Omental fat pad (tissue), 3 donors: ENCODE measurements at regions not wholly inside any gene's neighbourhood (a gene's known extent, or its start where the extent isn't known, plus 50 kb on each side); places are given as distances from the start of the nearest gene placed in this dataset.

ENCODE experiments used
- ATAC-seq: fragments of 150-250 bp; one replicate; pipeline ENCODE4 v1.9.1; 2016; ENCODE audit warnings: mild to moderate bottlenecking, moderate library complexity; ENCODE audit not compliant: low FRiP score
- DNase-seq: peaks from one replicate; pipeline ENCODE4 v3.0.0-alpha.2; 2019; ENCODE audit warnings: low spot score
- TF ChIP-seq, protein P1 (sequence below), 3 donors: fragments of 450-650 bp; IDR thresholded peaks; one replicate each; pipeline ENCODE4 v1.5.1; 2016 to 2017; ENCODE audit warnings: antibody characterized with exemption in 3 of 3, mild to moderate bottlenecking in 3 of 3, moderate library complexity in 2 of 3

DNA sequence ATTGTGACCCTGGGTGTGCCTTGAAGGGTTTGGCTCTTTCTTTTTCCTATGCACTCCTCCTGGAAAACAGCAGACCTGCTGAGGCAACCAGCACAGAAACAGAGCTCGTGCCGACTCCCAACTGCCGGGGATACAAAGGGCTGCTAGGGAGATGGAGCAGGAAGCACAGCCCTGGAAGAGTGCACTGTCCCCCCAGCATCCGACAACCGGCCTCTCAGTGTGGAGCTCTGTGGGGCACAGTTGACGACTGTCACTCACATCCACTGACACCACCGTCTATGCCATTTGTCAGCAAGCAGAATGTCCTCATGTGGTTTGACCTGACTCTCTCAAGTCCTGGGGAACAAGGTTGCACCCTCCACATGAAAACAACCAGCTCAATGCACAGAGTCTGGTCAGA, 290.4 kb downstream of the TNS1 start:
- ATAC-seq = no peak
- TF ChIP-seq, protein P1, sequence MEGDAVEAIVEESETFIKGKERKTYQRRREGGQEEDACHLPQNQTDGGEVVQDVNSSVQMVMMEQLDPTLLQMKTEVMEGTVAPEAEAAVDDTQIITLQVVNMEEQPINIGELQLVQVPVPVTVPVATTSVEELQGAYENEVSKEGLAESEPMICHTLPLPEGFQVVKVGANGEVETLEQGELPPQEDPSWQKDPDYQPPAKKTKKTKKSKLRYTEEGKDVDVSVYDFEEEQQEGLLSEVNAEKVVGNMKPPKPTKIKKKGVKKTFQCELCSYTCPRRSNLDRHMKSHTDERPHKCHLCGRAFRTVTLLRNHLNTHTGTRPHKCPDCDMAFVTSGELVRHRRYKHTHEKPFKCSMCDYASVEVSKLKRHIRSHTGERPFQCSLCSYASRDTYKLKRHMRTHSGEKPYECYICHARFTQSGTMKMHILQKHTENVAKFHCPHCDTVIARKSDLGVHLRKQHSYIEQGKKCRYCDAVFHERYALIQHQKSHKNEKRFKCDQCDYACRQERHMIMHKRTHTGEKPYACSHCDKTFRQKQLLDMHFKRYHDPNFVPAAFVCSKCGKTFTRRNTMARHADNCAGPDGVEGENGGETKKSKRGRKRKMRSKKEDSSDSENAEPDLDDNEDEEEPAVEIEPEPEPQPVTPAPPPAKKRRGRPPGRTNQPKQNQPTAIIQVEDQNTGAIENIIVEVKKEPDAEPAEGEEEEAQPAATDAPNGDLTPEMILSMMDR (IDR thresholded peaks at IDR 0.05) = no peak
- DNase-seq = no peak

DNA sequence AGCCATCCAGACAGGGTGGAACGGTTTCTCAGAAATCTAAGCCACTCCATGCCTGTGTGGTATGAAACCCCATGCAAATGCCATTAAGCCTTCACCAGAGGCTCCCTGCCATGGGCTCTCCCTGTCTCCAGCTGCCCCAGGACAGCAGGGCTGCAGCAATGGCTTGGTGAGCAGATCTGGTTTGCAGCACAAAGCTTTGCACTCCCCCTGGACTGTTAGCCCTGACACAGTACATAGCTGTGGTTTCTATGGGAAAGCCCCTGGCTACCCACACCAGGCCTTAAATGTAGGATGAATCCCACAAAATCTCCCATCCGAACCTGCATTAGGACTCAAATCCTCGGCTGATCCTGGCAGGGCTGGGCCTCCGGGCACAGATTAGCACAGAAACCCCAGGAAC, 291.6 kb downstream of the TNS1 start:
- TF ChIP-seq, protein P1 (IDR thresholded peaks at IDR 0.05) = no peak
- DNase-seq (no peak), ATAC-seq (no peak)

DNA sequence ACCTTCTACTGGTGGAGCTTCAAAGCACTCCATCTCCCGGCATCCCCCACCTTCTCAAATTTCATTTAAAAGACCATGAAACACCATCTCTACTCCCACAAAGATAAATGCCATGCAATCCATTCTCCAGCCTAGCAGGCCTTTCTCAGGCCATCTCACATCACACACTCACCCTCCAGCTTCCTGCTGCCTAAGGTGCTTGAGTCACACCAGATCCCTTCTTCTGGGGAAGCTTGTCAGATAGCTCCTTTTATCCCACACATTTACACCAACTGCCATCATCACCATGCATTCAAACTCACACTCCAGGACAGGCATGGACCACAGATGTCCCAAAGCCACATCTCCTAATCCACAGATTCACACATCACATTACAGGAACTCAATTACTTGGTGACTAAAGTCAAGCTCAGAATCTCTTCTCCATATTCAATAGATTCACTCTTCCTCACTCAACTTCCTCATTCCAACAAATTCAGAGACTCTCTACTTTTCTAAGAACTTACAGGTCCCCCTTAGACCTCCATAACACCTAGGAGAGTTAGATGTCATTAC, 292.5 kb downstream of the TNS1 start:
- ATAC-seq (no peak), DNase-seq (no peak)
- TF ChIP-seq, protein P1 (IDR thresholded peaks at IDR 0.05) = no peak

DNA sequence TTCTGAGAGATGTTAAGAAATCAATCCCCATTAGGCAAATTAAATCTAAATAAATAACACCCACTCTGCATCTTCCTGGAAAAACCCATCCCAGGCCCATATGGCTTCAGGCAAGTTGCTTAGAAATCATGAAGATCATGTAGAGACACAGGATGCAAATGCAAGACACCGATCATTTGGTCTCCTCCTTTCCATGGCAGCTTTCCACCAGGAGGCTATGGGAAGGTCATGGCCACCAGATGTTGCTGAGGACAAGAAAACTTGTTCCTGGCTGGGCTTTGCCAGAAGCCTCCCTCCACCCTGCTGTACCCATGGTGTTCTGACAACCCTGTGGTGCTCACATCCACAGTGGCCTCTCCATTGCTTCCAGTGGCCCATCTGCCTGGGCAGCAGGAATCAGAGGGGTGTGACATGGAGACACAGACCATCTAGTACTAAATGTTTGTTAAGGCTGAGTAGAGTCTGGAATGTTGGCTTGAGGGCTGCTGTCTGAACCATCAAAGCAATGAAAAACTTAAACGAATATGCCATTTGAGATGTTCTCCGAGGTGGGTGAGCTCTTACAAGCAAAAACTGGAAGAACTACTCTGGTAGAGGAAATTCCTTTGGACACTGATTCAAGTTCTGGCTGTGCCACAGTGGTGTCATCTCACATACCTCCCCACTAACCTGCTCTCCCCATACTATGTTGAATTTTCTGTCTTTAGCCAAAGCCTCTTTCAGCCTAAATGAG, 293.2 kb downstream of the TNS1 start:
- DNase-seq = no peak
- TF ChIP-seq, protein P1 (IDR thresholded peaks at IDR 0.05) = no peak
- no peak for ATAC-seq

DNA sequence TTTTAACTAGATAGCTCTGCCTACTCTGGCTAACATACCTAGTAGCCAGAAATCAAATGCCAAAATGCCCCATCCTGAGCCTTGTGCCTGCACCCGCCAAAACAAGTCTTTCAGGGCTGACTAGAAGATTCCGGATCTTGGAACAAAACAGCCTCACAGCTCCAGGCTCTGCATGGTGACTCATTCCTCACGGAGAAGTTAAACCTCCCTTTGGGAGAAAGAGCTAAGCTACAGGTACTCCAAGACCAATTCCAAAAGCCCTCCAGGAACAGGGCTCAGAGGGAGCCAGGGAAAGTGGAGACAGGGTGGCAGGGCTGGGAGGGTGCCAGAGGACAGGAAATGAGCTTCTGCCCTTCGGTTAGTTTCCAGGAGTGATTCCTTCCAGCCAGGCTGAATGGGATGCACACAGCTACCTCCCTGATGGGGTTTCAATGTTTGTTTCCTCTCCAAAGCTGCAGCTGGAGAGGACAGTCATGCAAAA, 295.6 kb downstream of the TNS1 start:
- ATAC-seq = peak; percentile 65
- TF ChIP-seq, protein P1 (IDR thresholded peaks at IDR 0.05) = no peak

DNA sequence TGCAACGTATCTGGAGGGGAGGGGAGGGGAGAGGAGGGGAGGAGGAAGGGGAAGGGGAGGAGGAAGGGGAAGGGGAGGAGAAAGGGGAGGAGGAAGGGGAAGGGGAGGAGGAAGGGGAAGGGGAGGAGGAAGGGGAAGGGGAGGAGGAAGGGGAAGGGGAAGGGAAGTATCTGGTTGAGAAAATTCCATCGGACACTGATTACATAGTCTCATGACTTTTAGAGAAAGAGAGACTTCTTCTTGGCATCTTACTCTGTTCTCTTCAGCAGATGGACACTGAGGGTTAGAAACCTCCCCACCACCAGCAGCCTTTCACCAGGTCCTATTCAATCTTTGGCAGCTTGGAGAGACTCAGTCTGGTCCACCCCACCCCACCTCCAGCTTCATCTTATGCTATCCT, 296.3 kb downstream of the TNS1 start:
- ATAC-seq = no peak
- no peak for DNase-seq
- TF ChIP-seq, protein P1 (IDR thresholded peaks at IDR 0.05) = no peak

More for the DNA sequence above, 295.6 kb downstream of the TNS1 start:
- no peak for DNase-seq

DNA sequence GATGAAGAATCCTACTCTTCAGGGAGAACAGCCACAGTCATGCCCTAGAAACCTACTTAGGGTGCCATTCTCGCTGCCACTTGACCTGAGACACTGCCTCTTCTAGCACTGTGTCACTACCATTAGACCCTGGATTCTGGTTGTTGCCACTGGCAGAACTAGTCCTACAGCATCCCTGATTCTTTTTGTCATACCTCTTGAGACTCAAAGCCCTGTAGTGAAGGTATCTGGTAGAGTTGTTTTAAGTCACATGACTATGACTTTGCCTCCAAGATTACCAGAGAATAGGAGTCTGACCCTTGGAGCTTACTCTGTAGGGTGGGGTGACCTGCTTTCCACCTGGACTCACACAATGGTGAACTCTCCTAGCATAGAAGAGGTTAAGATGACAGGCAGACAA, 296.7 kb downstream of the TNS1 start:
- no peak for DNase-seq
- TF ChIP-seq, protein P1 (IDR thresholded peaks at IDR 0.05) = no peak
- ATAC-seq = no peak
